ENCODE measurements at regions not wholly inside any gene's neighbourhood (a gene's known extent, or its start where the extent isn't known, plus 50 kb on each side); places are given as distances from the start of the nearest gene placed in this dataset.
"Not testable (repeated sequence)": the region's sequence is repeated elsewhere in the genome, so short reads cannot be mapped to it uniquely, and the experiment has no call there.

DNA sequence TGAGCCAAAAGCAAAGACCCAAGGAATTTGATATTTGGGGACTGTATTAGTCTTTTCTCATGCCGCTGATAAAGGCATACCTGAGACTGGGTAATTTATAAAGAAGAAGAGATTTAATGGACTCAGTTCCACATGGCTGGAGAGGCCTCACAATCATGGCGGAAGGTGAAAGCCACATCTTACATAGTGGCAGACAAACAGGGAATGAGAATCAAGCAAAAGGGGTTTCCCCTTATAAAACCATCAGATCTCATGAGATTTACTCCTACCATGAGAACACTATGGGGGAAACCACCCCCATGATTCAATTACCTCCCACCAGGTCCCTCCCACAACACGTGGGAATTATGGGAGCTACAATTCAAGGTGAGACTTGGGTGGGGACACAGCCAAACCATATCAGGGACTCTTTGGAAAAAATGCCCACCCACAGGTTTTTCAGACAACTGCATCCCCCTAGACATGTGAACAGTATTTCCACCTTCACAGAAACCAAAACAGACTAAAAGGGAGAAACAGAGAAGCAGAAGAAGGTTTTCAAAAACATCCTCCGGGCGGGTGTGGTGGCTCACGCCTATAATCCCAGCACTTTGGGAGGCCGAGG is 482.1 kb upstream of the PROK2 start:
- TF ChIP-seq POLR2AphosphoS5, POLR2A (IDR thresholded peaks at IDR 0.05; ENCODE audit: low read depth, low read length): not testable (repeated sequence)
